Liver (tissue), 7 donors: ENCODE measurements at regions not wholly inside any gene's neighbourhood (a gene's known extent, or its start where the extent isn't known, plus 50 kb on each side); places are given as distances from the start of the nearest gene placed in this dataset.

Experiments
- DNase-seq: peaks from one replicate; pipeline ENCODE4 v3.0.0-alpha.2; 2017; ENCODE audit warnings: low spot score
- H3K27ac ChIP-seq, 2 donors: one replicate each; pipeline ENCODE4 v1.7.0; 2013; ENCODE audit warnings: inconsistent platforms in 2 of 2, low read length in 2 of 2, control low read depth in 1 of 2, low read depth in 1 of 2, mild to moderate bottlenecking in 1 of 2
- H3K27me3 ChIP-seq, 4 donors: one replicate each; pipeline versions ENCODE4 v1.6.1 to v1.7.0; 2013; ENCODE audit warnings: low read length in 3 of 4, inconsistent platforms in 1 of 4, mild to moderate bottlenecking in 1 of 4, moderate library complexity in 1 of 4; ENCODE audit not compliant: control insufficient read depth in 4 of 4, insufficient read depth in 4 of 4
- H3K36me3 ChIP-seq, 4 donors: one replicate each; pipeline versions ENCODE4 v1.6.1 to v1.7.0; 2013; ENCODE audit warnings: low read length in 3 of 4, mild to moderate bottlenecking in 3 of 4, low read depth in 1 of 4, moderate library complexity in 1 of 4; ENCODE audit not compliant: control insufficient read depth in 4 of 4, insufficient read depth in 3 of 4
- H3K4me1 ChIP-seq, 4 donors: one replicate each; pipeline versions ENCODE4 v1.6.1 to v1.7.0; 2013; ENCODE audit warnings: low read length in 3 of 4, mild to moderate bottlenecking in 3 of 4, moderate library complexity in 1 of 4; ENCODE audit not compliant: control insufficient read depth in 4 of 4, insufficient read depth in 4 of 4
- H3K4me3 ChIP-seq, 3 donors: one replicate each; pipeline versions ENCODE4 v1.6.1 to v1.7.0; 2013; ENCODE audit warnings: low read length in 3 of 3, control low read depth in 1 of 3, low read depth in 1 of 3, mild to moderate bottlenecking in 1 of 3
- H3K9ac ChIP-seq, 2 donors: one replicate each; pipeline ENCODE4 v1.7.0; 2013; ENCODE audit warnings: low read length in 2 of 2, mild to moderate bottlenecking in 2 of 2, moderate library complexity in 2 of 2, control low read depth in 1 of 2, low read depth in 1 of 2
- H3K9me3 ChIP-seq, 4 donors: one replicate each; pipeline versions ENCODE4 v1.6.1 to v1.7.0; 2013; ENCODE audit warnings: low read length in 3 of 4; ENCODE audit not compliant: control insufficient read depth in 4 of 4
- ATF3 ChIP-seq: IDR thresholded peaks from 2 replicates; pipeline ENCODE4 v1.6.1; 2016; ENCODE audit warnings: antibody characterized with exemption
- EGR1 ChIP-seq, 2 donors: IDR thresholded peaks; 2 replicates each; pipeline ENCODE4 v1.6.1; 2016 to 2018; ENCODE audit warnings: antibody characterized with exemption in 2 of 2, low read depth in 2 of 2
- FOXA2 ChIP-seq: IDR thresholded peaks from 2 replicates; pipeline ENCODE4 v1.6.1; 2016; ENCODE audit warnings: antibody characterized with exemption
- GABPA ChIP-seq, 2 donors: IDR thresholded peaks in 1 of 2; conservative IDR thresholded peaks in 1 of 2; 2 replicates each; pipeline ENCODE4 v1.6.1; 2016; ENCODE audit warnings: antibody characterized with exemption in 2 of 2, mild to moderate bottlenecking in 1 of 2, moderate library complexity in 1 of 2
- HNF4A ChIP-seq, 2 donors: conservative IDR thresholded peaks; 2 replicates each; pipeline ENCODE4 v1.6.1; 2016; ENCODE audit warnings: antibody characterized with exemption in 2 of 2, mild to moderate bottlenecking in 2 of 2
- JUND ChIP-seq, 2 donors: IDR thresholded peaks; 2 replicates each; pipeline ENCODE4 v1.6.1; 2016; ENCODE audit warnings: antibody characterized with exemption in 2 of 2
- MAX ChIP-seq: IDR thresholded peaks from 2 replicates; pipeline ENCODE4 v1.6.1; 2016; ENCODE audit warnings: antibody characterized with exemption
- NR2F2 ChIP-seq: IDR thresholded peaks from 2 replicates; pipeline ENCODE4 v1.6.1; 2016; ENCODE audit warnings: antibody characterized with exemption
- RAD21 ChIP-seq, 2 donors: IDR thresholded peaks; 2 replicates each; pipeline ENCODE4 v1.6.1; 2016; ENCODE audit warnings: antibody characterized with exemption in 2 of 2, mild to moderate bottlenecking in 2 of 2
- REST ChIP-seq: IDR thresholded peaks from 2 replicates; pipeline ENCODE4 v1.6.1; 2016; ENCODE audit warnings: antibody characterized with exemption, mild to moderate bottlenecking
- RXRA ChIP-seq, 2 donors: IDR thresholded peaks; 2 replicates each; pipeline ENCODE4 v1.6.1; 2017 to 2018; ENCODE audit warnings: antibody characterized with exemption in 2 of 2, mild to moderate bottlenecking in 1 of 2
- SP1 ChIP-seq: IDR thresholded peaks from 2 replicates; pipeline ENCODE4 v1.6.1; 2018; ENCODE audit warnings: antibody characterized with exemption, mild to moderate bottlenecking
- TAF1 ChIP-seq: conservative IDR thresholded peaks from 2 replicates; pipeline ENCODE4 v1.6.1; 2016; ENCODE audit warnings: antibody characterized with exemption, mild to moderate bottlenecking
- YY1 ChIP-seq: IDR thresholded peaks from 2 replicates; pipeline ENCODE4 v1.6.1; 2016; ENCODE audit warnings: antibody characterized with exemption, mild to moderate bottlenecking
- ZBTB33 ChIP-seq: IDR thresholded peaks from 2 replicates; pipeline ENCODE4 v1.6.1; 2016; ENCODE audit warnings: antibody characterized with exemption
- WGBS: extraction: QIAGEN DNeasy Blood & Tissue Kit; methylation state at CpG from one replicate; pipeline ENCODE4 v1.1.7; 2013; 5-methylcytosine and 5-hydroxymethylcytosine counted together
- donor health status: healthy.
- donor health status: healthy.
- donor health status: healthy.
- donor health status: healthy.

GRCh38 chr6:14796974-14797762 lies 448.7 kb upstream of the JARID2 start:
- Histone ChIP-seq H3K9me3 (no peaks in the 10 kb centered on the region), H3K36me3 (no peaks in the 10 kb centered on the region), H3K27ac (no peak overlapping the region), H3K27me3 (no peaks in the 10 kb centered on the region), H3K4me3 (no peak overlapping the region), H3K9ac (no peak overlapping the region), H3K4me1 (peaks cover 0 to 5% (median 0%) of the 10 kb centered on the region in 4 donors)
- TF ChIP-seq YY1: no peak
- TF ChIP-seq RXRA (IDR thresholded peaks at IDR 0.05): peak in 1 of 2 donors; percentile 14
- TF ChIP-seq ATF3: peak; percentile 27
- TF ChIP-seq RAD21 (IDR thresholded peaks at IDR 0.05): peak in 1 of 2 donors; percentile 27
- TF ChIP-seq HNF4A (conservative IDR thresholded peaks at IDR 0.05): peak; percentile 23 to 43
- 90% methylated on average over 2 of the region's 2 CpGs for WGBS
- no peak for DNase-seq

GRCh38 chr6:14797875-14798593 lies 447.8 kb upstream of the JARID2 start:
- peaks cover 0 to 5% (median 0%) of the 10 kb centered on the region in 4 donors for H3K4me1 ChIP-seq
- no peak overlapping the region for H3K9ac ChIP-seq
- no peak overlapping the region for H3K27ac ChIP-seq
- no peak overlapping the region for H3K4me3 ChIP-seq
- no peaks in the 10 kb centered on the region for H3K27me3 ChIP-seq
- DNase-seq: no peak
- H3K9me3 ChIP-seq: no peaks in the 10 kb centered on the region
- no peaks in the 10 kb centered on the region for H3K36me3 ChIP-seq
- TF ChIP-seq RXRA (IDR thresholded peaks at IDR 0.05): no peak

GRCh38 chr6:14798594-14798982 lies 447.3 kb upstream of the JARID2 start:
- H3K27ac ChIP-seq: no peak overlapping the region
- no peaks in the 10 kb centered on the region for H3K36me3 ChIP-seq
- H3K4me3 ChIP-seq: no peak overlapping the region
- DNase-seq: no peak
- no peak overlapping the region for H3K9ac ChIP-seq
- no peaks in the 10 kb centered on the region for H3K9me3 ChIP-seq
- H3K27me3 ChIP-seq: no peaks in the 10 kb centered on the region
- WGBS: 92% methylated on average over 4 of the region's 4 CpGs
- no peak for TF ChIP-seq MAX
- TF ChIP-seq NR2F2: no peak
- no peak for TF ChIP-seq EGR1 (IDR thresholded peaks at IDR 0.05; ENCODE audit: low read depth in 2 of 2)
- no peak for TF ChIP-seq YY1
- TF ChIP-seq SP1: no peak
- no peak for TF ChIP-seq TAF1
- no peak for TF ChIP-seq ZBTB33
- no peak for TF ChIP-seq REST
- TF ChIP-seq FOXA2: no peak
- no peak for TF ChIP-seq GABPA (IDR thresholded peaks at IDR 0.05 in 1 of 2, conservative IDR thresholded peaks at IDR 0.05 in 1 of 2)
- no peak for TF ChIP-seq RXRA (IDR thresholded peaks at IDR 0.05)
- TF ChIP-seq JUND (IDR thresholded peaks at IDR 0.05): no peak
- peaks cover 0 to 5% (median 0%) of the 10 kb centered on the region in 4 donors for H3K4me1 ChIP-seq
